Fibroblast of the aortic adventitia (primary cell): ENCODE measurements at regions not wholly inside any gene's neighbourhood (a gene's known extent, or its start where the extent isn't known, plus 50 kb on each side); places are given as distances from the start of the nearest gene placed in this dataset.

Experiments used
- DNase-seq: peaks from one replicate; pipeline ENCODE4 v3.0.0-alpha.2; 2010; ENCODE audit warnings: low read depth
- H3K4me3 ChIP-seq: 2 replicates; pipeline ENCODE4 v1.5.1; 2011; ENCODE audit warnings: low read depth, mild to moderate bottlenecking, control low read depth, low read length, moderate library complexity
- CTCF ChIP-seq: IDR thresholded peaks from 2 replicates; pipeline ENCODE4 v1.5.1; 2011; ENCODE audit warnings: mild to moderate bottlenecking, low read length, control low read depth, inconsistent platforms; ENCODE audit not compliant: insufficient read depth

- DNase-seq, result peak; percentile 70
- peak; percentile 33 for TF ChIP-seq CTCF
- H3K4me3 ChIP-seq, result no peak overlapping the region
Observed at GRCh38 chr7:21256310-21256877, 171.5 kb upstream of the SP4 start.

DNA sequence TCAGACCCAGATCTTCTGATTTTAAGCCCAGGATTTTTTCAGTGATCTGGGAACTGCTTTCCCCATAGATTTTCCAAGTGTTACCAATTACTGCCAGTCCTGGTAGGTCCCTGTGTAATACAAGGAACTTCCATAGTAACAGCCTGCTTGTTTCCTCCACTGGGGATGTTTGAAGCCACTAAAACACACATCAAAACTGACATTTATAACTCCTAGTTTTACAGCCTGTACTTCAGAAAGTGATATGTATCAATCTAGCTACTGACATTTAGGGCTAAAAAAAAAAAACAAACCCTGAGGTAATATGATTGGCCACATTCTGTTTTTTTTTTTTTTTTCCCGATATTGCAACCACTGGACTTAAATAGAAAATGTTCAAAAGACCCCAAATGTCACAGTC lies 166.9 kb upstream of the SP4 start:
- no peak for DNase-seq
- H3K4me3 ChIP-seq, result no peak overlapping the region
- no peak for TF ChIP-seq CTCF

DNA sequence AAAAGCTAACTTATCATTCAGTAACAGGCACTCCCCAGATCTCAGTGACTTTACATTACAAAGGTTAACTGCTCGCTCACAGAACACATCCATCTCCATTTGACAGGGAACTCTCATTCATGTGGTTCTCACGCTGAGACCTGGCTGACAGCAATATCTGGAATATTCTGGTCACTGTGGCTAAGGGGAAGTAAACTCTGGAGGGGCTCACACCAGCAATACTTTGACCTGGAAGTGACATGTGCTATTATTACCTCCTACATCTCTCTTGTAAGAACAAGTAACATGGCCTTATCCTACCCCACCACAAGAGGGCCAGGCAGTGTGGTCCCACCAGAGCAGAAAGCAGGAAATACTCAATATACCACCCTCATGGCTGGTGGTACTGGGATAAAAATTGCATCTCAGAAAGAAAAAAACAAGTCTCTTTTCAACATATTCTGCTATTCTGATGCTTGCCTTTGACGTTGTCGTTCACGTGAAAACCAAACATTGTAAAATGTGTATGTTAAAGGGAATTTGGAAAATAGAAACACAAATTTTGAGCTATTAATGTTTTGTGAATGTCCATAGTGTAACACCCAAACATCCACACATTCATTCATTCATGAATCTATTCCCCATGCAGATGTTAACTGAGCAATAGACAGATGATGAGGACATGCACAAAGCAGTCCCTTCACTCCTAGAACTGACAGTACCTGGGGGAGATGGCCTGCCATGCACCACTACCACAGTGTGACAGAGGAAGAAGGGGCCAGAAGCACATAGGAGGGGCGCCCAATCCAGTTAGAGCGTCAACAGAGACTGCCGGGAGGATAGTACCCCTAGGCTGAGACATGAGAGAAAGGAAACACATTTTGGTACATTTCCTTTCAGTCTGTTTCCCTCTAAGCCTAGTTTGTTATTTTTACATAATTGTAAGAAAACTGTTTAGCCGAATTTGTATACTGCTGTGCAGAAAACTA lies 166.0 kb upstream of the SP4 start:
- DNase-seq, result peak; percentile 15
- no peak overlapping the region for H3K4me3 ChIP-seq
- peak; percentile 58 for TF ChIP-seq CTCF

DNA sequence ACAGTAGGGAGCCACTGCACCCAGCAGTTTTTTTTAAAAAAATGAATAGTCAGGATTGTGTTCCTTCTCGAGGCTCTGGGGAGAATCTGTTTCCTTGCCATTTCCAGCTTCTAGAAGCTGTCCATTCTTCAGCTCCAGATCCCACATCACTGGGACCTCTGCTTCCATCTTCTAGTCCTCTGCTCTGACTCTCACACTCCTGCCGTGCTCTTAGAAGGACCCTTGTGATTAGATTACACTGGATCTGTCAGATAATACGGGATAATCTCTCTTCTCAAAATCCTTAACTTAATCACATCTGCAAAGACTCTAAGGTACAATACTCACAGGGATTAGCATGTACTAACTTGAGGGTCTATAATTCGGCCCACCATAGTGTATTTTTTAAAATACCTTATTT lies 158.9 kb upstream of the SP4 start:
- no peak overlapping the region for H3K4me3 ChIP-seq
- no peak for DNase-seq
- no peak for TF ChIP-seq CTCF

DNA sequence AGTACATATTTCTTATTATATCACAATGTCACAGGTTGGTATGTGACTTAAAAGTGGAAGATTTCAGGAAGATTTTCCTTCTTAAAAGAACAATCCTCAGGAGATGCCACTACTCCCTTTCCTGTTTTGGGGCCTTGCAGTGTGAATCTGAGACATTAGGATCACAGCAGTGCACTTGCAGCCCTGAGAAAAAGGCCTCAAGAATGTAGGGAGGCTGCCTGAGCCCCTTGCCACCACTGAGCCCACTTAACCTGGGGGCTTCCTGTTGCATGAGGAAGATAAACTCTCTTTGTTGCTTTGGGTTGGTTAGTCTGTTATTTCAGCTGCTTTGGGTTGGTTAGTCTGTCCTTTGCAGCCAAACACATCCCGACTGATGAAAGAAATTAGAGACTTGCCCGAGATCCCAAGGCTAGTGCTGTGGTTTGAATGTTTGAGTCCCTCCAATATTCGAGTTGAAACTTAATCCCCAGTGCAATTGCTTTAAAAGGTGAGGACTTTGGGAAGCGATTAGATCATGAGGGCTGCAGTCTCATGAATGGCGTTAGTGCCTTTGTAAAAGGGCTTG lies 151.3 kb upstream of the SP4 start:
- TF ChIP-seq CTCF, result no peak
- no peak overlapping the region for H3K4me3 ChIP-seq
- no peak for DNase-seq

- DNase-seq, result no peak
- no peak for TF ChIP-seq CTCF
- H3K4me3 ChIP-seq, result no peak overlapping the region
Observed at GRCh38 chr7:21278944-21279343, 148.9 kb upstream of the SP4 start.
